HG02571 (cell line): ENCODE measurements at regions not wholly inside any gene's neighbourhood (a gene's known extent, or its start where the extent isn't known, plus 50 kb on each side); places are given as distances from the start of the nearest gene placed in this dataset.

Source experiments
- ATAC-seq: cut with Tn5 transposase; IDR thresholded peaks from one replicate; pipeline ENCODE4 v1.9.1; 2021; ENCODE audit warnings: mild to moderate bottlenecking, moderate library complexity; ENCODE audit not compliant: unreplicated experiment

DNA sequence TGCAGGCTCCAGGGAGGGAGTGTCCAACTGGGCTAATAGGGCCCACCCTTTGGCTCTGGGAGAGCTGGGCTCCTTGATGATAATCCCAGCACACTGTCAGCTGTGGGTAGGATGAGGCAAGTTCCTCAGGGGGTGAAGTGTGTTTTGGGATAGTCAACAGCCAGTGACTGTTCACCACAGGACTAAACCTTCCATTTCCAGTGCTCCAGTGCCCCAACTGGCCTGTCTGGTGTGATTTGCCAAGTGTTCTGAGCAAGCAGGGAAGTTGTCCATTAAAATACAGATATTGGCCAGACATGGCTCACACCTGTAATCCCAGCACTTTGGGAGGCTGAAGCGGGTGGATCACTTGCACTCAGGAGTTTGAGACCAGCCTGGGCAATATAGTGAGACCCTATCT, 150.9 kb downstream of the TM9SF2 start:
- no peak for ATAC-seq

DNA sequence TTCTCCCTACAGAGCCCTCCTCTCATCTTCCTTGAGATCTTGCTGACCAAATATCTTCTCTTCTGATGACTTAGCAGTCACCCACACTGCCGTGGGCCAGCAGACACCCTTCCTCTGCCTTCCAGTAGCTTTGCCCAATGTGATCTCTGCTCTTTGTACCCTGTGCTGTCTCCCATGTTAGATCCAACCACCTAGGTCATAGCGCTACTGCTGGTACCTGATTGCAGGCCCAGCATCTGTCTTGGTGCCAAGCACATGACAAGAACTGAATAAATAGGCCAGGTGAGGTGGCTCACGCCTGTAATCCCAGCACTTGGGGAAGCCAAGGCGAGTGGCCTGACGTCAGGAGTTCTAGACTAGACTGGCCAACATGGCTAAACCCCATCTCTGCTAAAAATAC, 149.7 kb downstream of the TM9SF2 start:
- no peak for ATAC-seq

GRCh38 chr13:99650410-99650809, 149.1 kb downstream of the TM9SF2 start:
- ATAC-seq, result no peak

DNA sequence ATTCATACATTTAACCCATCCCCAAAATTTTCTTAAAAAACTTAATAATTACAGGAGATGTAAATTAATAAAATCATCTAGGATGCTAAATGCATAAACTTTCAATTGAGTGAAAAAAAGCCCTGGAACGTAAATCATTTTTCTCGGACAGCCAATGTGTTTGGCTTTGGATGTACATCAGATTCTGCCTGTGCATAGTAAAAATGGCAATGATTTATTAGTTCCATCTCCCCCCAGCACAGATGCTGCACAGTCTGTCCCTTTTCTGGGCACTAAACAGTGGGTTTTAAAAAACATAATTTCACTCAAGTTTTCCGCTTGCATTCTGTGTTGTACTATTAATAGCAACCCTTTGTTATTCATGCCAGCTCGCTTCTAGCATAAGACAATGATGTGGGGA, 147.7 kb downstream of the TM9SF2 start:
- no peak for ATAC-seq

DNA sequence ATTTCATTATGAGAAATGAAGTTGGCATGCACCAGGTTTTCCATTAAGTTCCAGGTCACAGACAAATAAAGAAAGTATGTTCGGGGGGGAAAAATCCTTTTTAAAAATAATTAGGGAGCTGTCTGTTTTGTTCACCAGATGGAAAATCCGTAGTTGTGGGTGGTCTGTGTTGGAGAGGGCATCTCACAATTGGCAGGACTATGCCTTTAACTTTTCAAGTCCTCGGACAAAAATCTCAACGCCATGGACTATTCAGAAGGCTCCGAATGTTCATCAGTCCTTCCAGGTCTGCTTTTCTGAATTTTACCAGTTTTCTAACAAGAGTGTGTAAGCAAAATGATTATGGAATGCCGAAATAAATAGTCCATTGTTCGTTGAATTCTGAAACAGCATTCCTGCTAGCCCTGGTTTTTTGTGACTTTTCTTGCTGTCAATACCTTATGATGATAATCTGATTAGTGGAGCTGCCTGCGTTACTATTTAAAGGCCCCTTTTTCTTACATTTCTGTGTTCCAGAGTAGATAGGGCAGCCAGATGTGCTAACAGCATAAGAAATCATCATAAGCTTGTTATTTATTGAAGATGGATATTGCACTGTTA, 146.9 kb downstream of the TM9SF2 start:
- ATAC-seq, result no peak

- no peak for ATAC-seq
Observed at GRCh38 chr13:99647596-99647985, 146.3 kb downstream of the TM9SF2 start.

- ATAC-seq, result no peak
Observed at GRCh38 chr13:99646866-99647595, 145.8 kb downstream of the TM9SF2 start.

GRCh38 chr13:99642841-99643240, 141.6 kb downstream of the TM9SF2 start:
- ATAC-seq, result no peak

DNA sequence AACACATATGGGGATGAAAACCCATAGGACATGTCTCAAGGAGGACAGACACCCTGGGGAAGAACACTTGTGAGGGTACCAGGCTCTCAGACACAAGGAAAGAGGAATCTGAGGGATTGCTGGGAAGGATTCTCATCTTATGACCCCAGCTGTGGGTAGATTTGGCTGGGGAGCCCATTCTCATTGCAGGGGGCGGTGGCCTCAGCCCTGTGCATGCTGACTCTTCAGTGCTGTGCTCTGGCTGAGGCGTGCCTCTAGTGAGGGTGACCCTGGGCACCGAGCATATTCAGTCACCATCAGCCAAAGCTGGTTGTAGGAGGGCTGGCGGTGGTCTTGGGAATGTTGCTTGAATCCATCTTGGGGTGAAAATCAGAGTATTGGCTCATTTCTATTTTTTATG, 140.7 kb downstream of the TM9SF2 start:
- no peak for ATAC-seq

DNA sequence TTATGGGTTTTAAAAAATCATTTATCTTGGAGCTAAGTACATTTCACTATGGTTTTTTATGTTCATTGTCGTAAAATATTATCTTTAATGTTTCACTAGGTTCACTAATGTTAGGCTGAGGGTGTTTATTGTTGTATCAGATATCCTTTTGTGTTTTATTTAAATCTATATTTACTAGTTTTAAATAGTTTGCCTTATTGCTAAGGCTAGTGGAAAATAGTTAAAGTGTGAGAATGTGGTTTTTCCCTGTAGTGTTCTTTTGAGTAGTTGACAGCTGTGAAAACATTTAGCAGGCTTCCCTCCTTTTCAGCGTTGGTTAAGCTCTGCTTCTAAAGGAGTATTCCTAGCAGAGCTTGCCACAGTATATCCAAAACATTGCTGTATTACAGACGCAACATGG, 139.0 kb downstream of the TM9SF2 start:
- ATAC-seq, result no peak

GRCh38 chr13:99639126-99639525, 137.9 kb downstream of the TM9SF2 start:
- ATAC-seq, result no peak

GRCh38 chr13:99636728-99637353, 135.6 kb downstream of the TM9SF2 start:
- no peak for ATAC-seq

DNA sequence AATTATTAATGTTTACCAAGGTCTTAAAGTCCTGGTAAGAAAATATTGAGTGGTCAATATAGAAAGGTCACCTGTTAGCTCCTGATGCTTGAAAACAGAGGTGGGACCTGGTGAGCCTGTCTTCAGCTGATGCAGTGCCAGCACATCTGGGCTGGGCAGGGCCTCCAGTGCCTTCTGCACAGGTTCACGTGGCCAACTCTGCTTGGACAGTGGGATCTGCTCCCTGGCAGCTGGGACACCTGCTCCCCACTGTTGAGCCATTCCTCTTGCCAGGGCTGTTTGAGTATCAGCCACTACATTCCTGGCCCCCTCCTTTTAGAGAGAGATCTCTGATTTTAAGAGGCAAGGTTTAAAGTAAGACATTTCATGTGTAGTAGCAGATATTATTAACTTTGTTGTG, 135.0 kb downstream of the TM9SF2 start:
- no peak for ATAC-seq

GRCh38 chr13:99634672-99635071, 133.4 kb downstream of the TM9SF2 start:
- no peak for ATAC-seq

GRCh38 chr13:99630269-99630898, 129.1 kb downstream of the TM9SF2 start:
- no peak for ATAC-seq

- ATAC-seq, result no peak
Observed at GRCh38 chr13:99629641-99630040, 128.4 kb downstream of the TM9SF2 start.

DNA sequence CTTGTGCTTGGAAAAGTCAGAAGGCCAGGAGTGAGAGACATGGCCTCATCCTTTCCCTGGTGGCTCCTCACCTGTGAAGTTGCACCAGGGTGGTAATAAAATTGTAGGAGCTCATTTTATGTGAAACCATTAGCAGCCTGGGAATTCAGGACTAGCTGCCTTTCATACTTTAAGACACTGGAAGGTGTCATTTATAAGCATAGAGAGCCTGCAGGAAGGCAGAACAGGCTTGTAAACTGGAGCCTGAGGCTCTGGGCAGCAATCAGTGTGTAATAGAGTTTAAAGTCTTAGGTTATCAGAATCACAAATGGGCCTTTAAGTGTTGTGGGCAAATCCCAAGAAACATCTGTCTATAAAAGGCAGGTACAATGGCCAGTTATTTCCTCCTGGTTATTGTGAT, 127.2 kb downstream of the TM9SF2 start:
- no peak for ATAC-seq

- no peak for ATAC-seq
Observed at GRCh38 chr13:99626461-99627082, 125.3 kb downstream of the TM9SF2 start.

DNA sequence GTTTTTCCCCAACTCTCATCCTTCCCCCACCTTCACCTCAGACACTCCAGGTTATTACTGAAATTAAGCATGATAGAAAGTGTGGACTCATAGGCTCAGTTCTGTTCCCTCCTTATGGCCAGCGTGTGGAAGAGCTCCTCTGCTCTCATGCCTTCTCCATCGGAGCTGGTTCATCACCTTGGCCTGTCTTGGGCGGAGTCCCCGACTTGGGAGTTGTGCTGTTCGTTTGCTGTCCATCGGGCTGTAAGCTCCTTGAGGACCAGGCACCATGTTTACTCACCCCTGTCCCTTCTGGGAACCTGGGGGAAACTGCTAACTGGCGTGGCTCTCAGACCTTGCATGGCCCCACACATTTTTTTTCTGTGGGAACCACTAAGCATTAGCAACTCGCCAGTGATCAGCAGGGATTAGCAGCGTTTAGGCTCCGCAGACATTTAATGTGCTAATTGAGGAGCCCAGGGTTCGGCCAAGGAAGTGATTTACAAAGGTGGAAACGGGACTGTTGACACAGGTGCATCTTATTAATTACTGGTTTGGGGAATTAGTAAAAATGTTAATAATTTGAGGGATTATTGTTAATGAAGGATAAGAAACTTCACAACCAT, 123.8 kb downstream of the TM9SF2 start:
- ATAC-seq, result no peak

GRCh38 chr13:99620806-99621205, 119.5 kb downstream of the TM9SF2 start:
- ATAC-seq, result no peak

GRCh38 chr13:99619207-99619606, 117.9 kb downstream of the TM9SF2 start:
- ATAC-seq, result no peak
